Mesendoderm (in vitro differentiated cells): ENCODE measurements at regions not wholly inside any gene's neighbourhood (a gene's known extent, or its start where the extent isn't known, plus 50 kb on each side); places are given as distances from the start of the nearest gene placed in this dataset.

Experiments
- DNase-seq: peaks from one replicate; pipeline ENCODE4 v3.0.0; 2013
- H2AK5ac ChIP-seq: 2 replicates; pipeline ENCODE4 v1.6.1; 2013; ENCODE audit warnings: low read length, inconsistent platforms
- H2BK120ac ChIP-seq: 2 replicates; pipeline ENCODE4 v1.6.1; 2013; ENCODE audit warnings: low read depth, mild to moderate bottlenecking, low read length, moderate library complexity, mixed read lengths
- H2BK15ac ChIP-seq: replicated peaks from 2 replicates; pipeline ENCODE4 v1.6.1; 2013; ENCODE audit warnings: low read depth, mild to moderate bottlenecking, moderate library complexity
- H2BK5ac ChIP-seq: 2 replicates; pipeline ENCODE4 v1.6.1; 2013; ENCODE audit warnings: low read length, inconsistent platforms
- H3K18ac ChIP-seq: 2 replicates; pipeline ENCODE4 v1.6.1; 2013; ENCODE audit warnings: mild to moderate bottlenecking, low read length, mixed read lengths
- H3K23ac ChIP-seq: one replicate; pipeline ENCODE4 v1.6.1; 2013; ENCODE audit warnings: low read length
- H3K27ac ChIP-seq: 2 replicates; pipeline ENCODE4 v1.5.1; 2013; ENCODE audit warnings: low read depth, mild to moderate bottlenecking, inconsistent platforms, low read length, moderate library complexity
- H3K27me3 ChIP-seq: 2 replicates; pipeline ENCODE4 v1.6.1; 2013; ENCODE audit warnings: low read length, control low read depth, mild to moderate bottlenecking, inconsistent platforms; ENCODE audit not compliant: insufficient read depth, poor library complexity
- H3K36me3 ChIP-seq: 2 replicates; pipeline ENCODE4 v1.6.1; 2013; ENCODE audit warnings: low read length, inconsistent platforms; ENCODE audit not compliant: control insufficient read depth, insufficient read depth
- H3K4ac ChIP-seq: one replicate; pipeline ENCODE4 v1.6.1; 2013; ENCODE audit warnings: low read depth, mild to moderate bottlenecking, low read length, moderate library complexity
- H3K4me1 ChIP-seq: 2 replicates; pipeline ENCODE4 v1.6.1; 2013; ENCODE audit warnings: low read depth, low read length, inconsistent platforms; ENCODE audit not compliant: control insufficient read depth
- H3K4me2 ChIP-seq: 2 replicates; pipeline ENCODE4 v1.6.1; 2013; ENCODE audit warnings: low read length
- H3K4me3 ChIP-seq: 2 replicates; pipeline ENCODE4 v1.5.1; 2013; ENCODE audit warnings: mild to moderate bottlenecking, low read length
- H3K56ac ChIP-seq: one replicate; pipeline ENCODE4 v1.6.1; 2013; ENCODE audit warnings: low read length
- H3K79me1 ChIP-seq: 2 replicates; pipeline ENCODE4 v1.6.1; 2013; ENCODE audit warnings: low read length, inconsistent platforms
- H3K79me2 ChIP-seq: 2 replicates; pipeline ENCODE4 v1.6.1; 2013; ENCODE audit warnings: mild to moderate bottlenecking, low read length; ENCODE audit not compliant: control insufficient read depth, insufficient read depth
- H3K9ac ChIP-seq: 2 replicates; pipeline ENCODE4 v1.6.1; 2013; ENCODE audit warnings: low read length, inconsistent platforms
- H4K5ac ChIP-seq: one replicate; pipeline ENCODE4 v1.6.1; 2013; ENCODE audit warnings: low read length
- H4K8ac ChIP-seq: one replicate; pipeline ENCODE4 v1.6.1; 2013; ENCODE audit warnings: low read depth, mild to moderate bottlenecking, control low read depth, low read length, moderate library complexity
- WGBS: extraction: QIAGEN DNeasy Blood & Tissue Kit; methylation state at CpG from one replicate; pipeline ENCODE4 v1.1.7; 2013; ENCODE audit warnings: low lambda C conversion rate, missing lambda C conversion rate; ENCODE audit not compliant: insufficient coverage; ENCODE audit errors: extremely low coverage; 5-methylcytosine and 5-hydroxymethylcytosine counted together

DNA sequence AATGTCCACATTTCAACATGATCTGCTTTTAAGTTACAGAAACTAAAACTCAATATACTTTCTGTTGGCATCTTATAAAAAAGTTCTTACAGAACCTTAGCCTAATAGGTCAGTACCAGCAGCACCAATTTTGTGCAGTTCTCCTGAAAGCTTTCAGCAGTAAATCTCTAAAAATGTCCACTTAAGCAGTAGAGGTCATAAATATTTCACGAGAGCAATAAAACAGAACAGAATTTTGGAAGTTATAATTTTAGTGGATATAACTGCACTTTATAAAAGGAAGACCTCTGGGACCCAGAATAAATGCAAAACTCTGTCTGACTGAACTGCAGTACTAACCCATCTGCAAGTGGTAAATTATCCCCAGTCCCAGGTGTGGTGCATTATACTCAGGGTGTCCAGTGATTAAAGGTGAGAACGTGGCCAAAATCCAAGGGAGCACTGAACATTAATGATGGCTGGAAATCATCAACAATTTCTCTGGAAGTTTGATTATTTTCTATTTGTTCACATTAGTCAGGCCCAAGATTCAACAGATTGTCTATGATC, 172.6 kb upstream of the RSPO3 start:
- no peaks in the 10 kb centered on the region for H3K36me3 ChIP-seq
- H2AK5ac ChIP-seq: no peak overlapping the region
- H4K8ac ChIP-seq: no peak overlapping the region
- no peaks in the 10 kb centered on the region for H3K27me3 ChIP-seq
- H2BK15ac ChIP-seq: no peak overlapping the region
- no peaks in the 10 kb centered on the region for H3K79me1 ChIP-seq
- no CpG with 5 or more reads among the region's 2 CpGs for WGBS
- no peak overlapping the region for H3K4me2 ChIP-seq
- no peak overlapping the region for H3K56ac ChIP-seq
- no peak for DNase-seq
- no peaks in the 10 kb centered on the region for H3K79me2 ChIP-seq
- no peak overlapping the region for H3K9ac ChIP-seq
- H3K23ac ChIP-seq: no peak overlapping the region
- H3K4ac ChIP-seq: no peak overlapping the region
- H2BK120ac ChIP-seq: no peak overlapping the region
- no peak overlapping the region for H3K18ac ChIP-seq
- H3K4me3 ChIP-seq: no peak overlapping the region
- H2BK5ac ChIP-seq: no peak overlapping the region
- H3K4me1 ChIP-seq: no peaks in the 10 kb centered on the region
- H3K27ac ChIP-seq: no peak overlapping the region
- no peak overlapping the region for H4K5ac ChIP-seq

DNA sequence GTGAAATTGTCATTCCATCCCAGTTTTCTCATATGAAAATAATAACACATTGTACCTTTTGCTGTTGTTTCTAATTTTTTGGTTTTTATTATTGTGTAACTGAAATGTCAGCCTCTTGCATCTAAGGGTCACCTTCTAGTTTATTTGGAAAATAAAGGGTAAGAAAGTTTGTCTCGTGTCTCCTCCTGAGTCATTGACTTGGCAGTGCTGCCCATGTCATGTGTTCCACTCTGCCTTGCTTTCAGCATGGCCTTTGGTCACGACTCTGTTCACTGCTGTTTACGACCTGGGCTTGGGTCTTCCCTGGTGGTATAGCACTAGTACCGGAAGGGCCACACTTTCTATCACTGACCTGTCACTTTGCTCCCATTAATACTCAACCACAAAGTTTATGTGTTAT, 171.4 kb upstream of the RSPO3 start:
- Histone ChIP-seq H3K36me3 (no peaks in the 10 kb centered on the region), H2AK5ac (no peak overlapping the region), H3K27me3 (no peaks in the 10 kb centered on the region), H3K9ac (no peak overlapping the region), H3K4me3 (no peak overlapping the region), H2BK5ac (no peak overlapping the region), H3K4me1 (no peaks in the 10 kb centered on the region), H3K56ac (no peak overlapping the region), H2BK15ac (no peak overlapping the region), H3K18ac (no peak overlapping the region), H4K8ac (no peak overlapping the region), H3K27ac (no peak overlapping the region), H3K4me2 (no peak overlapping the region), H4K5ac (no peak overlapping the region), H2BK120ac (no peak overlapping the region), H3K79me2 (no peaks in the 10 kb centered on the region), H3K79me1 (no peaks in the 10 kb centered on the region), H3K4ac (no peak overlapping the region), H3K23ac (no peak overlapping the region)
- no peak for DNase-seq
- no CpG with 5 or more reads among the region's 4 CpGs for WGBS

DNA sequence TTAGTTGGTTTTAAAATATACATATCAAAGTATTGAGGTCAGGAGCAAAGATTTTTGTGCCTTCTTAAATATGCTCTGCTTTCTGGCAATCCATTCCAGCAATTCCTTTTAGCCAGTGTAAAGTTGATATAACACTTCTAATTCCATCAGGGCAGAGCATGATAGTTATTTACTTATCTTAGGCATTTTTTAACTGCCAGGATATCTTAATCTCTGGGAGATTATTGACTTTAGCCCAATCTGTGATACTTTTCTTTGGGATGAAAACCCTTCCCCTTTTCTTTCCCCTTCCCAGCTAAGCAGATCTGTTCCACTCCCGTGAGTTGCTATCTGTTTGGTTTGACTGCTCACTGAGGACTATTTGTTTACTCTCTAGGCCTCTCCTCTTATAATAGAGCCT, 168.7 kb upstream of the RSPO3 start:
- no CpG with 5 or more reads among the region's 1 CpG for WGBS
- no peak overlapping the region for H3K56ac ChIP-seq
- no peak overlapping the region for H4K8ac ChIP-seq
- no peak overlapping the region for H3K4me3 ChIP-seq
- H3K79me1 ChIP-seq: no peaks in the 10 kb centered on the region
- no peak overlapping the region for H3K4ac ChIP-seq
- peak; percentile 71 for DNase-seq
- no peaks in the 10 kb centered on the region for H3K4me1 ChIP-seq
- no peak overlapping the region for H2BK5ac ChIP-seq
- H3K27me3 ChIP-seq: no peaks in the 10 kb centered on the region
- no peak overlapping the region for H2BK15ac ChIP-seq
- no peak overlapping the region for H3K9ac ChIP-seq
- no peak overlapping the region for H3K27ac ChIP-seq
- no peak overlapping the region for H4K5ac ChIP-seq
- no peak overlapping the region for H3K4me2 ChIP-seq
- H2BK120ac ChIP-seq: no peak overlapping the region
- H2AK5ac ChIP-seq: no peak overlapping the region
- no peak overlapping the region for H3K18ac ChIP-seq
- no peak overlapping the region for H3K23ac ChIP-seq
- H3K36me3 ChIP-seq: no peaks in the 10 kb centered on the region
- H3K79me2 ChIP-seq: no peaks in the 10 kb centered on the region

DNA sequence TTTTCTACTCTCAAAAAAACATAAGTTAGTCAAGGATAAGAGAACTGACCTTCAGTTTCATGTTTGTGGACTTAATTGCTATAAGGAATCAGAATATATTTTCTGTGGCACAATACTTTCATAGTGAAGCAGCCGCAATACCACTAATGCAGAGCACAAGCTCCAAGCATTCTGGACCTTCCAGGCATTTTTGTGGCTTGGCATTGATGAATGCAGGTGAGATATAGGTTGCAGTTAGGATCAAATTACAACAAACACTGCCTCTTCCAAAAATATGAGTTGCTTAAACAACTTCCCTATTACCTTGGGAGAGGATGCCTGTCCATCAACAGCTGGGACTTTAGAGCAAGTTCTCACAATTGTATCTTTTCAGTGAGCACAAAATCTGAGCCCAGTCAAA, 162.8 kb upstream of the RSPO3 start:
- Histone ChIP-seq H3K27me3 (no peaks in the 10 kb centered on the region), H2BK15ac (no peak overlapping the region), H3K4ac (no peak overlapping the region), H2BK5ac (no peak overlapping the region), H2AK5ac (no peak overlapping the region), H3K9ac (no peak overlapping the region), H3K4me3 (no peak overlapping the region), H3K4me1 (no peaks in the 10 kb centered on the region), H2BK120ac (no peak overlapping the region), H3K79me2 (no peaks in the 10 kb centered on the region), H3K27ac (no peak overlapping the region), H4K5ac (no peak overlapping the region), H3K56ac (no peak overlapping the region), H3K79me1 (no peaks in the 10 kb centered on the region), H3K18ac (no peak overlapping the region), H3K23ac (no peak overlapping the region), H3K4me2 (no peak overlapping the region), H4K8ac (no peak overlapping the region), H3K36me3 (no peaks in the 10 kb centered on the region)
- WGBS: no CpG with 5 or more reads among the region's 1 CpG
- no peak for DNase-seq

DNA sequence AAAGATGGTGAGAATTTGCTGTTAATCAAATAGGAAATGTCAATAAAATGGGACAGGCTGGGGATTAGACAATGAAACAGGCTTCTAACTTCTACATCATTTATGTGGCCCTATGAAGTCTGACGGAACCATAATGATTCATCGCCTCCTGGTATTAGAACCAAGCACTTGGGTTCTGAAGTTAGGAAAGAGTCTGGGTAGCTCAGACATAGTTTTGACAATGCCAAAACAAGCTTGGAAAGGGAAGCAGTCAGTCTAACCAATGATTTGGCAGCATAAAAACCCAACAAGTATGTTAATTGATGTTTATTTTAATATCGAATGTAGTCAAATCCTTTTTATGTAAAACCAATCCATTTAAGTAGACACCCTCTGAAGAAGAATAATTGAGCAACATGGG, 160.8 kb upstream of the RSPO3 start:
- H3K56ac ChIP-seq: no peak overlapping the region
- H3K36me3 ChIP-seq: no peaks in the 10 kb centered on the region
- H3K27me3 ChIP-seq: no peaks in the 10 kb centered on the region
- H3K4me3 ChIP-seq: no peak overlapping the region
- H3K79me1 ChIP-seq: no peaks in the 10 kb centered on the region
- H3K79me2 ChIP-seq: no peaks in the 10 kb centered on the region
- no peak overlapping the region for H2BK120ac ChIP-seq
- no peak overlapping the region for H3K4ac ChIP-seq
- no peak overlapping the region for H2AK5ac ChIP-seq
- H3K23ac ChIP-seq: no peak overlapping the region
- H3K4me2 ChIP-seq: no peak overlapping the region
- no peak overlapping the region for H3K27ac ChIP-seq
- no peaks in the 10 kb centered on the region for H3K4me1 ChIP-seq
- H3K18ac ChIP-seq: no peak overlapping the region
- no CpG with 5 or more reads among the region's 3 CpGs for WGBS
- H4K5ac ChIP-seq: no peak overlapping the region
- H3K9ac ChIP-seq: no peak overlapping the region
- no peak for DNase-seq
- H2BK5ac ChIP-seq: no peak overlapping the region
- no peak overlapping the region for H2BK15ac ChIP-seq
- H4K8ac ChIP-seq: no peak overlapping the region

DNA sequence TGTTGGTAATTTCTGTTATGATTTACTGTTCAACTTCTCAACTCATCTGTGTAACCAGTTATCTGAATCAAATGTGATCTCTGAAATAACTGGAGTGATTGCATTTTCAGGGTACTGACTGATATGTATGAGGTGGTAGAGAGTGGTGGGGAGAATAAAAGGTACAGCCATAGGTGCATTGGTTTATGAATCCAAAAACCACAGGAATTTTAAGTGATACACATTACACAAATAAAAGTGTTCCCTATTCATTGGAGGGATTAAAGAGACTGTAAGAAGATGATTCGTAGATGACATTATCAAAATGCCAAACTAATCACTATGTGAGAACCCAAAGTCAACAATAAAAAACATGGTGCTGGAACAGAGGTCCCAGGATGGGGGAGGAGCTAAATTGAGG, 158.7 kb upstream of the RSPO3 start:
- no peak overlapping the region for H2BK5ac ChIP-seq
- H3K23ac ChIP-seq: no peak overlapping the region
- no peaks in the 10 kb centered on the region for H3K36me3 ChIP-seq
- H2BK120ac ChIP-seq: no peak overlapping the region
- H3K79me2 ChIP-seq: no peaks in the 10 kb centered on the region
- H3K27ac ChIP-seq: no peak overlapping the region
- no peak overlapping the region for H4K8ac ChIP-seq
- H3K4me2 ChIP-seq: no peak overlapping the region
- no peaks in the 10 kb centered on the region for H3K27me3 ChIP-seq
- H4K5ac ChIP-seq: no peak overlapping the region
- H2BK15ac ChIP-seq: no peak overlapping the region
- WGBS: no CpG with 5 or more reads among the region's 1 CpG
- no peak for DNase-seq
- H3K4me3 ChIP-seq: no peak overlapping the region
- no peak overlapping the region for H3K18ac ChIP-seq
- H3K4ac ChIP-seq: no peak overlapping the region
- H2AK5ac ChIP-seq: no peak overlapping the region
- H3K56ac ChIP-seq: no peak overlapping the region
- H3K9ac ChIP-seq: no peak overlapping the region
- no peaks in the 10 kb centered on the region for H3K4me1 ChIP-seq
- no peaks in the 10 kb centered on the region for H3K79me1 ChIP-seq
